ENCODE measurements at regions not wholly inside any gene's neighbourhood (a gene's known extent, or its start where the extent isn't known, plus 50 kb on each side); places are given as distances from the start of the nearest gene placed in this dataset.

GRCh38 chr2:8232871-8233270 is 449.0 kb upstream of the ID2 start:
- TF ChIP-seq CTCF (conservative IDR thresholded peaks at IDR 0.05; ENCODE audit: low read length) (no peak), EZH2phosphoT487 (IDR thresholded peaks at IDR 0.05; ENCODE audit: borderline replicate concordance) (no peak)

Data from Loucy (cell line).